A673 (cell line): ENCODE measurements at regions not wholly inside any gene's neighbourhood (a gene's known extent, or its start where the extent isn't known, plus 50 kb on each side); places are given as distances from the start of the nearest gene placed in this dataset.

Experiments used
- EZH2 ChIP-seq: fragments of 200-600 bp; sonication (generic); IDR thresholded peaks from 2 replicates; pipeline ENCODE4 v1.6.1; 2017; ENCODE audit warnings: borderline replicate concordance, low read depth, mild to moderate bottlenecking, mixed read lengths, antibody characterized with exemption, low read length; ENCODE audit not compliant: poor library complexity, severe bottlenecking
- TF ChIP-seq, protein P1 (sequence below): fragments of 300-800, 200-600 bp; sonication (generic); conservative IDR thresholded peaks from 2 replicates; pipeline ENCODE4 v1.5.1; 2017; ENCODE audit warnings: low read depth, mild to moderate bottlenecking, antibody characterized with exemption, low read length, moderate library complexity, mixed read lengths

DNA sequence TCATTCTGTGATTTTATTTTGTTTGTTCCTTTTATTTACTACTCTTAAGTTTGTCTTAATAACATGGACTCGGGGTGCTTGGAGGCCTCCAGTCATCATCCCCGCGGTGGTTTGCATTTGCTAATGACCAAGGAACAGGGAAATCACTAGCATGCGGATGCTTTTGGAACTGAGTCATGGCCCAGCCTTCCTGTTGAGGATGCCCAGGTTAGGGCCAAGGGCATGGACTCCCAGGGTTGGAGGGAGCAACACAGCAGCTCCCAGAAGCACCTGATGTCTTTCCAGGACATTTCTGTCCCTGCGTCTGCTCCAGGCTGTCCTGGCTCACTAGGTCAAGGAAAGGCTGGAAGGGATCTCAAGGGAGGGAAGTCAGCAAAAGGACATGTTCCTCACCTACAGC, 423.7 kb upstream of the TSHZ3 start:
- TF ChIP-seq, protein P1, sequence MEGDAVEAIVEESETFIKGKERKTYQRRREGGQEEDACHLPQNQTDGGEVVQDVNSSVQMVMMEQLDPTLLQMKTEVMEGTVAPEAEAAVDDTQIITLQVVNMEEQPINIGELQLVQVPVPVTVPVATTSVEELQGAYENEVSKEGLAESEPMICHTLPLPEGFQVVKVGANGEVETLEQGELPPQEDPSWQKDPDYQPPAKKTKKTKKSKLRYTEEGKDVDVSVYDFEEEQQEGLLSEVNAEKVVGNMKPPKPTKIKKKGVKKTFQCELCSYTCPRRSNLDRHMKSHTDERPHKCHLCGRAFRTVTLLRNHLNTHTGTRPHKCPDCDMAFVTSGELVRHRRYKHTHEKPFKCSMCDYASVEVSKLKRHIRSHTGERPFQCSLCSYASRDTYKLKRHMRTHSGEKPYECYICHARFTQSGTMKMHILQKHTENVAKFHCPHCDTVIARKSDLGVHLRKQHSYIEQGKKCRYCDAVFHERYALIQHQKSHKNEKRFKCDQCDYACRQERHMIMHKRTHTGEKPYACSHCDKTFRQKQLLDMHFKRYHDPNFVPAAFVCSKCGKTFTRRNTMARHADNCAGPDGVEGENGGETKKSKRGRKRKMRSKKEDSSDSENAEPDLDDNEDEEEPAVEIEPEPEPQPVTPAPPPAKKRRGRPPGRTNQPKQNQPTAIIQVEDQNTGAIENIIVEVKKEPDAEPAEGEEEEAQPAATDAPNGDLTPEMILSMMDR: no peak
- TF ChIP-seq EZH2: no peak
